Activated B cell treated with CpG ODN at 0.5 μM for 24 hours (primary cell): ENCODE measurements at regions not wholly inside any gene's neighbourhood (a gene's known extent, or its start where the extent isn't known, plus 50 kb on each side); places are given as distances from the start of the nearest gene placed in this dataset.

ENCODE experiments used
- ATAC-seq: fragments of 200-7000 bp; cut with Tn5 transposase; one replicate; pipeline ENCODE4 v1.10.0; 2021; ENCODE audit warnings: low read depth, mild to moderate bottlenecking, moderate library complexity
- CTCF ChIA-PET: fragments of 350-600 bp; sonication (Branson Sonifier 250); formaldehyde crosslinking; loops from one replicate; lab custom pipeline; 2021; ENCODE audit warnings: antibody characterized with exemption; lab: Charles Lee
- POLR2A ChIA-PET: fragments of 350-600 bp; sonication (Branson Sonifier 250); formaldehyde crosslinking; loops from one replicate; lab custom pipeline; 2021; ENCODE audit warnings: antibody characterized with exemption; lab: Charles Lee
- DNase-seq: peaks from one replicate; pipeline ENCODE4 v3.0.0; 2022
- H3K27ac Mint-ChIP-seq: one replicate; pipeline ENCODE4 v1.8.0; 2020; ENCODE audit warnings: mixed read lengths
- H3K27me3 Mint-ChIP-seq: one replicate; pipeline ENCODE4 v1.8.0; 2021; ENCODE audit warnings: mixed read lengths
- H3K36me3 Mint-ChIP-seq: one replicate; pipeline ENCODE4 v1.8.0; 2021; ENCODE audit warnings: low read depth, mixed read lengths
- H3K4me1 Mint-ChIP-seq: one replicate; pipeline ENCODE4 v1.8.0; 2021; ENCODE audit warnings: mixed read lengths
- H3K4me3 Mint-ChIP-seq: one replicate; pipeline ENCODE4 v1.8.0; 2020; ENCODE audit warnings: mild to moderate bottlenecking, mixed read lengths
- H3K9me3 Mint-ChIP-seq: one replicate; pipeline ENCODE4 v1.8.0; 2020; ENCODE audit warnings: mixed read lengths
- CTCF ChIP-seq: fragments of 200-600 bp; IDR thresholded peaks from one replicate; pipeline ENCODE4 v1.8.0; 2022; ENCODE audit warnings: antibody characterized with exemption, mild to moderate bottlenecking
- intact Hi-C: fragments of 100-400 bp; cut with micrococcal nuclease; formaldehyde crosslinking; loops from one replicate; pipeline ENCODE4 v1.15.1; 2024

DNA sequence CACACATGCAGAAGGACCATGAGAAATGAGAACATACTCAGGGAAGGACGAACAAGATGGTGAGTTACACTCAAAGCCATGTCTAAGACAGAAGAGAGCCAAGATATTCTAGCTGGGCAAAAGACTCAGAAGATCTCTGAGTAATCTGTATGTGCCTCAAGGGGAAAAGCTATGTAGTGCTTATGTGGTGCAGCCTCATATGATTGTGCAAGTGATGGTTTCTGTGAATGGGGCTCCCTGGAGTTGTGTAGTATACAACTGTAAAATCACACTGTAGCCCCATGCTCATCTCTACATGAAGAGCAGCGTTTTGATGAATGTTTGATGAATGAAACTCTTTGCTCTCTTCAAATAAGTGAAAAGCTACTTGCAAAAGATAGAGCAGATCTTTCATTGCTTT lies 57.5 kb downstream of the OSR1 start:
- CTCF ChIA-PET: interaction anchor here (1.0 kb wide), 1 partner anchor 27 kb away, joined by 3 read pairs; no protein-coding TSS in a partner anchor
- DNase-seq (no peak), ATAC-seq (no peak)
- H3K4me3 Mint-ChIP-seq: no peak overlapping the region
- H3K9me3 Mint-ChIP-seq: no peaks in the 10 kb centered on the region
- H3K27ac Mint-ChIP-seq: no peak overlapping the region
- H3K27me3 Mint-ChIP-seq: no peaks in the 10 kb centered on the region
- POLR2A ChIA-PET: no interaction called here
- TF ChIP-seq CTCF: no peak
- intact Hi-C loops: no loop called here
- peaks cover 1% of the 10 kb centered on the region for H3K36me3 Mint-ChIP-seq
- H3K4me1 Mint-ChIP-seq: no peaks in the 10 kb centered on the region

GRCh38 chr2:19299522-19299921 lies 58.9 kb downstream of the OSR1 start:
- intact Hi-C loops: no loop called here
- ChIA-PET CTCF (no interaction called here), POLR2A (no interaction called here)
- no peak overlapping the region for H3K4me3 Mint-ChIP-seq
- H3K27me3 Mint-ChIP-seq: no peaks in the 10 kb centered on the region
- no peak overlapping the region for H3K27ac Mint-ChIP-seq
- no peaks in the 10 kb centered on the region for H3K4me1 Mint-ChIP-seq
- H3K9me3 Mint-ChIP-seq: no peaks in the 10 kb centered on the region
- no peak for TF ChIP-seq CTCF
- DNase-seq (no peak), ATAC-seq (no peak)
- no peaks in the 10 kb centered on the region for H3K36me3 Mint-ChIP-seq

DNA sequence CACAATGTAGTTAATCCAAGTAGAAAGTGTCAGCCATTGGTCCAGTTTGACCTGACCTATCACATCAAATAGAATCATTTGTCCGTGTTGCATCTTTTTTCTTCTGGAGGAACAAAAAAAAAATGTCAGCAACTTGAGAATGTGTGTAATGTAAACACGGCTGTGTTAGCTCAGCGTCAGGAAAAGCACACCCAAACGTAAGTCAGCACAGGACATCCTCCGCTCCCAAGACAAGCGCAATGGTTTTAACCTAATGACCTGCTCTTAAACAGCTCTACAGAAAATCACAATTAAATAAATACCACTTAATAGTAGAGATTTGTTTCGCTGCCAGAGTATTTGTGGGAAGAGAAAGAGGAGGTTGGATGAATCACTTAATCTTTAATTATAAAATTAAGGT lies 59.4 kb downstream of the OSR1 start:
- no peak overlapping the region for H3K4me3 Mint-ChIP-seq
- ChIA-PET POLR2A (no interaction called here), CTCF (no interaction called here)
- H3K9me3 Mint-ChIP-seq: no peaks in the 10 kb centered on the region
- no peak for DNase-seq
- no peak for TF ChIP-seq CTCF
- no peak for ATAC-seq
- intact Hi-C loops: no loop called here
- H3K4me1 Mint-ChIP-seq: no peaks in the 10 kb centered on the region
- H3K27me3 Mint-ChIP-seq: no peaks in the 10 kb centered on the region
- no peak overlapping the region for H3K27ac Mint-ChIP-seq
- no peaks in the 10 kb centered on the region for H3K36me3 Mint-ChIP-seq

DNA sequence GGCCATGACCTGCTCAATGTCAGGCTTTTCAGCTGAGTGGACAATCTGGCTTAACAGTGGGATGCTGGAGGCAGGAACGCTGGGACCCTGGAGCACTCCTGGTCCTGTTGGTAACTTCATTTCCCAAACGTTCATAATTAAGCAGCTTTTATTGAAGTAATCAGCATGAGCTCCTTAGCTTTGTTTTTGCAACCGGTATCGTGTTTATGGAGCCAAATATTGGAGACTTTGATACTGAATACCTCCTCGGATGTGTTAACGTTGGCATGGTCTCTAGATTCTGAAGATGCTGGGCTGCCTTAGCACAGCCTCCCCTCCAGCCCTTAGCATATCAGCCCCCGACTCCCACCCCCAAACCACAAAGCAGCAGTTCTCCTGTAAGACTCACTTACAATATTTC lies 60.7 kb downstream of the OSR1 start:
- Mint-ChIP-seq H3K27ac (no peak overlapping the region), H3K9me3 (no peaks in the 10 kb centered on the region), H3K36me3 (no peaks in the 10 kb centered on the region), H3K4me1 (no peaks in the 10 kb centered on the region), H3K27me3 (no peaks in the 10 kb centered on the region), H3K4me3 (no peak overlapping the region)
- POLR2A ChIA-PET: no interaction called here
- no peak for DNase-seq
- intact Hi-C loops: no loop called here
- ATAC-seq: no peak
- TF ChIP-seq CTCF: no peak
- CTCF ChIA-PET: no interaction called here

DNA sequence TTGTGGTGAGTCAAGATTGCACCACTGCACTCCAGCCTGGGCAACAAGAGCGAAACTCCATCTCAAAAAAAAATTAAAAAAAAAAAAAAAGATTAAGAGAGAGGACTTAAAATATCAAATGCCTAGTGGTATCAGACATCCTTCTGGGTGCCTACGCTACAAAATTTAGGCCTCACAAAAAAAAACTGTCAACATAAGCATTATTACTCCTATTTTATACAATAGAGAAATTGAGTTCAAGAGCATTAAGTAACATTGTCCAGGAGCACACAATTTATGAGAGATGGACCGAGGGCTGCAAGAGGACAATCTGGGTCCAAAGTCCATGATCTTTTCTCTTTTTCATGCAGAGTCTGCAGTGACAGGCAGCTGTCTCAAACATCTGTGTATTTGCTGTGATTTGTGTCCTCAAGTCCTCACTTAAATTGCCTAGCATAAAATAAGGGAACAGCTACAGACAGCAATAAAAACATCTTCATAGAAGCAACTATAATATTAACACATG lies 62.4 kb downstream of the OSR1 start:
- CTCF ChIA-PET: no interaction called here

More for the DNA sequence above, 62.4 kb downstream of the OSR1 start:
- ATAC-seq (no peak), DNase-seq (no peak)
- intact Hi-C loops: no loop called here
- Mint-ChIP-seq H3K9me3 (no peaks in the 10 kb centered on the region), H3K36me3 (no peaks in the 10 kb centered on the region), H3K27ac (no peak overlapping the region), H3K4me1 (no peaks in the 10 kb centered on the region), H3K27me3 (no peaks in the 10 kb centered on the region), H3K4me3 (no peak overlapping the region)
- POLR2A ChIA-PET: no interaction called here
- TF ChIP-seq CTCF: no peak
